Chondrocyte (in vitro differentiated cells): ENCODE measurements at regions not wholly inside any gene's neighbourhood (a gene's known extent, or its start where the extent isn't known, plus 50 kb on each side); places are given as distances from the start of the nearest gene placed in this dataset.

Source experiments
- DNase-seq: peaks from one replicate; pipeline ENCODE4 v3.0.0; 2021; ENCODE audit warnings: mixed read lengths, low spot score
- H3K27ac Mint-ChIP-seq: one replicate; pipeline ENCODE4 v1.8.0; 2021; ENCODE audit warnings: mild to moderate bottlenecking, moderate library complexity, mixed read lengths; ENCODE audit not compliant: unreplicated experiment
- H3K27me3 Mint-ChIP-seq: 2 replicates; pipeline ENCODE4 v1.8.0; 2021; ENCODE audit warnings: low read depth, mixed read lengths
- H3K36me3 Mint-ChIP-seq: 2 replicates; pipeline ENCODE4 v1.8.0; 2021; ENCODE audit warnings: low read depth, mixed read lengths
- H3K4me1 Mint-ChIP-seq: 2 replicates; pipeline ENCODE4 v1.8.0; 2021; ENCODE audit warnings: low read depth, mild to moderate bottlenecking, mixed read lengths
- H3K4me3 Mint-ChIP-seq: one replicate; pipeline ENCODE4 v1.8.0; 2021; ENCODE audit warnings: mild to moderate bottlenecking, moderate library complexity, mixed read lengths; ENCODE audit not compliant: unreplicated experiment
- H3K9me3 Mint-ChIP-seq: 2 replicates; pipeline ENCODE4 v1.8.0; 2021; ENCODE audit warnings: low read depth, mixed read lengths
- TF ChIP-seq, protein P1 (sequence below): fragments of 200-600 bp; sonication (generic); IDR thresholded peaks from 2 replicates; pipeline ENCODE4 v1.5.0; 2021; ENCODE audit warnings: antibody characterized with exemption, mild to moderate bottlenecking, moderate library complexity

DNA sequence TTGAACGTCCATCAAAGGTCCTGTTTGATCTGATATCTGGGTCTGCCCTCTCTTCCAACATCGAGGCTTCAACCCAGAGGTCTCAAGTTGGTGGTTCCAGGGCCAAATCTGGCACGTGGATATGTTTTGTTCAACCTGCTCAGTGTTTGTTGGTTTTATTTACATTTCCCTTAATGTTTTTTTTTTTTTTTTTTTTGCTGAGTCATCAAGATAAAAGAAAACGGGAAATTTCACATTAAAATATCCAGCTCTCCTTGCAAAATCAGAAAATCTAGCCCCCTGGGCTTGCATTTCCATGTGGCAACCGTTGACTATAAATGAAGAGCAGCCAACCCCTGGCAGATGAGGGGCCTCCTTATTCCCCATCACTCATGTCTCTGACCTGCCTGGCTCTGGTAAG lies 765.6 kb upstream of the TBX3 start:
- no peak for DNase-seq
- no peak overlapping the region for H3K4me3 Mint-ChIP-seq
- TF ChIP-seq, protein P1, sequence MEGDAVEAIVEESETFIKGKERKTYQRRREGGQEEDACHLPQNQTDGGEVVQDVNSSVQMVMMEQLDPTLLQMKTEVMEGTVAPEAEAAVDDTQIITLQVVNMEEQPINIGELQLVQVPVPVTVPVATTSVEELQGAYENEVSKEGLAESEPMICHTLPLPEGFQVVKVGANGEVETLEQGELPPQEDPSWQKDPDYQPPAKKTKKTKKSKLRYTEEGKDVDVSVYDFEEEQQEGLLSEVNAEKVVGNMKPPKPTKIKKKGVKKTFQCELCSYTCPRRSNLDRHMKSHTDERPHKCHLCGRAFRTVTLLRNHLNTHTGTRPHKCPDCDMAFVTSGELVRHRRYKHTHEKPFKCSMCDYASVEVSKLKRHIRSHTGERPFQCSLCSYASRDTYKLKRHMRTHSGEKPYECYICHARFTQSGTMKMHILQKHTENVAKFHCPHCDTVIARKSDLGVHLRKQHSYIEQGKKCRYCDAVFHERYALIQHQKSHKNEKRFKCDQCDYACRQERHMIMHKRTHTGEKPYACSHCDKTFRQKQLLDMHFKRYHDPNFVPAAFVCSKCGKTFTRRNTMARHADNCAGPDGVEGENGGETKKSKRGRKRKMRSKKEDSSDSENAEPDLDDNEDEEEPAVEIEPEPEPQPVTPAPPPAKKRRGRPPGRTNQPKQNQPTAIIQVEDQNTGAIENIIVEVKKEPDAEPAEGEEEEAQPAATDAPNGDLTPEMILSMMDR, result no peak
- H3K27me3 Mint-ChIP-seq, result peaks cover 18% of the 10 kb centered on the region
- no peaks in the 10 kb centered on the region for H3K36me3 Mint-ChIP-seq
- H3K27ac Mint-ChIP-seq, result peak overlapping the region; percentile 3
- peaks cover 8% of the 10 kb centered on the region for H3K4me1 Mint-ChIP-seq
- H3K9me3 Mint-ChIP-seq, result no peaks in the 10 kb centered on the region

DNA sequence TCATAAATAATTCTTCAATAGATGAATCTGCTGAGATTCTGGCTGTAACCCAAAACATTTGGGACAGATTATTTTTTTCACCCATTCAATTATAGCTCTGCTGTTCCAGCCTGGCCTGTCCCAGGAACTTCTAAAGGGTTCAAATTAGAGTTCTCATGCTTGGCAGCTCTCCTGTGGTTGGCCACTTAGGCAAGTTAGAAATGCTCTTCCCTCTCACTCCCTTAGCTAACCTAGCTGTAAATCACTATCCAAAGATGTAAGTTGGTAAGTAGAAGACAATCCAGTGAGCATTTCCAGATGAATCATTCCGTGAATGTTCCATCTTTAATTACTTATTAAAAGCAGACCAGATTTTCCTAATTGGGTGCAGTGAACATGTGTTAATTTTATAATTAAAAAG lies 760.4 kb upstream of the TBX3 start:
- peaks cover 5% of the 10 kb centered on the region for H3K27me3 Mint-ChIP-seq
- no peaks in the 10 kb centered on the region for H3K36me3 Mint-ChIP-seq
- DNase-seq, result no peak
- H3K9me3 Mint-ChIP-seq, result no peaks in the 10 kb centered on the region
- H3K27ac Mint-ChIP-seq, result no peak overlapping the region
- TF ChIP-seq, protein P1, result no peak
- no peak overlapping the region for H3K4me3 Mint-ChIP-seq
- H3K4me1 Mint-ChIP-seq, result peaks cover 8% of the 10 kb centered on the region

DNA sequence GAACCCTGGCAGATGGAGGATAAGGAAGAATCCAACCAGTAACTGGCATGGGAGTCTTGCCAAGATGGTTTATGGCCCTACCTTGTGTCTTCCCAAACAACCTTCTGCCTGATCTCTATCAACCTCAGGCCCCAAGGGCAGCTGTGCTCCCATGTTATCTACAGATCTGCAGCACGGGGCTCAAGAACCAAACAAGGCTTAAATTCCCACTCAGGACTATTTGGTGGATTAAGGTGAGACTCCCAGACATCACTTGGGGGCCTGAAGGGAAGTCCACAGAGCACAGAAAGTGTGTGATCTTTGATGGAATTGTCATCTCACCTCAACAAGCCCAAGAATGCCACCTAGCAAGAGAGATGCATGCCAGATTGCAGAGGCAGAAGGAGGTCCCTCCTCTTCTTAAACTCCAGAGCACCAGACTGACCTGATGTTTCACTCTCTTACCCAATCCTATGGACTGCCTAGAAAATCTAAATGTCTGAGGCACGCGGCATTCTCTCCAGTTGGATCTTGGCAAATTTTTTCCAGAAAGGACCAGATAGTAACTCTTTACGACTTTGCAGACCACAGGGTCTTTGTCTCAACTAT lies 759.5 kb upstream of the TBX3 start:
- no peak for DNase-seq
- H3K4me3 Mint-ChIP-seq, result no peak overlapping the region
- H3K36me3 Mint-ChIP-seq, result no peaks in the 10 kb centered on the region
- no peaks in the 10 kb centered on the region for H3K9me3 Mint-ChIP-seq
- no peak overlapping the region for H3K27ac Mint-ChIP-seq
- H3K27me3 Mint-ChIP-seq, result peaks cover 5% of the 10 kb centered on the region
- peaks cover 8% of the 10 kb centered on the region for H3K4me1 Mint-ChIP-seq
- TF ChIP-seq, protein P1, result no peak

DNA sequence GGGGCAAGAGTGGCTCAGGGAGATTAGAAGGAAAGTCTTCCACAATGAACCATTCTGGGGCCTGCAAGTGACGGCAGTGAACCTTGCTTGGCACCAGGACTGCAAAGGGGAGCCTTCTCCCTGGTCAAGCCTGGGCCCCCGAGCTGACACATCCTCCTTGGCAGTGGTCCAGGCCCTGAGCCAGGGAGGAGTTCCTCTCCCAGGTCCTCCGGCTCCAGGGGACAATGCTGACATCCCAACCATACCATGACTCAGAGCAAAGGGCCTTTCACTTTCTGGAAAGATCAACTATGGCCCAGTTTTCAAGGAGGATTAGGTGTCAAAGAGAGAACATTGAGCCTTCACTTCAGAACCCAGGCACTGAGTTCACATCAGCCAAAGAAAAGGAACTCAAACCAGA lies 756.5 kb upstream of the TBX3 start:
- Mint-ChIP-seq H3K9me3 (no peaks in the 10 kb centered on the region), H3K4me3 (no peak overlapping the region), H3K27ac (no peak overlapping the region), H3K27me3 (peaks cover 5% of the 10 kb centered on the region), H3K36me3 (no peaks in the 10 kb centered on the region), H3K4me1 (peaks cover 8% of the 10 kb centered on the region)
- no peak for DNase-seq
- TF ChIP-seq, protein P1, result no peak

DNA sequence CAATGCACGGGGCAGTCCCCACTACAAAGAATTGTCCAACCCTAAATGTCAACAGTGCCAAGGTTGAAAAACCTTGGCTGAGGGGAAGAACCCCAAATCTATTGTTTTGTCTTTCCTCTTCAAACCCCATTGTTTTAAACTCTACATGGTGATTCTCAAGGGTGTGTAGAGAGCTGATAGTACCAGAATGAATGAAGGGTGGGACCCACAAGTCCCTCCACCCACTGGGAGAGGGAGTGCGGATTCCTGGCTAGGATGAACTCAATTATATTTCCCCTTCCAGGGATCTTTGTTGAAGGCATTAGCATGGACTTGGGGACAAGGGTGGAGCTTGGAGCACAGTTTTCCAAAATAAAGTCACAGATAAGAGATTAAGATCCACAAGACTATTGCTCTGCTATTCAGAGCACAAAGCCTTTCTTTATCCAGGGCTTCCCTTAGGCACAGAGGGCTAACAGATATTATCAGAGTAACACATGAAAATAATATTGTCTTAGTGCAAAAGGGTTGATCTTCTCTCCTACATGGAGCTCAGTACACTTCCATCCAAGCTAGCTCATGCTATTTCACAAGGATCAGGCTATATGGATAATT lies 755.1 kb upstream of the TBX3 start:
- TF ChIP-seq, protein P1, result no peak
- H3K36me3 Mint-ChIP-seq, result no peaks in the 10 kb centered on the region
- no peaks in the 10 kb centered on the region for H3K9me3 Mint-ChIP-seq
- H3K27ac Mint-ChIP-seq, result no peak overlapping the region
- H3K27me3 Mint-ChIP-seq, result peaks cover 3% of the 10 kb centered on the region
- DNase-seq, result no peak
- H3K4me3 Mint-ChIP-seq, result no peak overlapping the region
- peaks cover 8% of the 10 kb centered on the region for H3K4me1 Mint-ChIP-seq
